Nephron progenitor cell (in vitro differentiated cells): ENCODE measurements at regions not wholly inside any gene's neighbourhood (a gene's known extent, or its start where the extent isn't known, plus 50 kb on each side); places are given as distances from the start of the nearest gene placed in this dataset.

Experiments
- DNase-seq: peaks from one replicate; pipeline ENCODE4 v3.0.0; 2021
- H3K27ac Mint-ChIP-seq: 2 replicates; pipeline ENCODE4 v1.8.0; 2021; ENCODE audit warnings: mild to moderate bottlenecking, moderate library complexity, mixed read lengths
- H3K27me3 Mint-ChIP-seq: 2 replicates; pipeline ENCODE4 v1.8.0; 2021; ENCODE audit warnings: mild to moderate bottlenecking, low read depth, mixed read lengths; ENCODE audit not compliant: poor library complexity
- H3K36me3 Mint-ChIP-seq: 2 replicates; pipeline ENCODE4 v1.8.0; 2021; ENCODE audit warnings: low read depth, mixed read lengths
- H3K4me1 Mint-ChIP-seq: 2 replicates; pipeline ENCODE4 v1.8.0; 2021; ENCODE audit warnings: mixed read lengths
- H3K4me3 Mint-ChIP-seq: 2 replicates; pipeline ENCODE4 v1.8.0; 2021; ENCODE audit warnings: mild to moderate bottlenecking, moderate library complexity, mixed read lengths
- H3K9me3 Mint-ChIP-seq: 2 replicates; pipeline ENCODE4 v1.8.0; 2021; ENCODE audit warnings: mild to moderate bottlenecking, moderate library complexity, mixed read lengths
- TF ChIP-seq, protein P1 (sequence below): fragments of 200-600 bp; sonication (generic); IDR thresholded peaks from 2 replicates; pipeline ENCODE4 v1.5.0; 2021; ENCODE audit warnings: antibody characterized with exemption

DNA sequence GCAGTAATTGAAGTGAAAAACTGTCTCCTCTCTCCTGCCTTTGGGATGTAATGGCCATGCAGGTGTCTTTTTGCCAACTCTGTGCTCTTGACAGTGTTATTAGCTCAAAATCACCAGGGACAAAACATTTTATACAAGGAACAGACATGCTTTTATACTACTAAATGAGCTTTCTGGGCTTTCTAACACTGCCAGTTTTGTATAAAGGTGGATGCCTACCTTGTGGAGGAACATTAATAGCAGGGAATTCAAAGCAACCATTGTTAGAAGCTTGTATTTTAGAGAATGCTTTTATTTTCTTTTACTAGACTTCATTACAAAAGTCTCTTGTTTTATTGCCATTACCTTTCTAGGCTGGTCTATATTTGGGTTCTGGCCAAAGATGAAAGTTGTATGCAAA is 54.7 kb upstream of the ARSJ start:
- no peak for DNase-seq
- no peak overlapping the region for H3K4me3 Mint-ChIP-seq
- TF ChIP-seq, protein P1, sequence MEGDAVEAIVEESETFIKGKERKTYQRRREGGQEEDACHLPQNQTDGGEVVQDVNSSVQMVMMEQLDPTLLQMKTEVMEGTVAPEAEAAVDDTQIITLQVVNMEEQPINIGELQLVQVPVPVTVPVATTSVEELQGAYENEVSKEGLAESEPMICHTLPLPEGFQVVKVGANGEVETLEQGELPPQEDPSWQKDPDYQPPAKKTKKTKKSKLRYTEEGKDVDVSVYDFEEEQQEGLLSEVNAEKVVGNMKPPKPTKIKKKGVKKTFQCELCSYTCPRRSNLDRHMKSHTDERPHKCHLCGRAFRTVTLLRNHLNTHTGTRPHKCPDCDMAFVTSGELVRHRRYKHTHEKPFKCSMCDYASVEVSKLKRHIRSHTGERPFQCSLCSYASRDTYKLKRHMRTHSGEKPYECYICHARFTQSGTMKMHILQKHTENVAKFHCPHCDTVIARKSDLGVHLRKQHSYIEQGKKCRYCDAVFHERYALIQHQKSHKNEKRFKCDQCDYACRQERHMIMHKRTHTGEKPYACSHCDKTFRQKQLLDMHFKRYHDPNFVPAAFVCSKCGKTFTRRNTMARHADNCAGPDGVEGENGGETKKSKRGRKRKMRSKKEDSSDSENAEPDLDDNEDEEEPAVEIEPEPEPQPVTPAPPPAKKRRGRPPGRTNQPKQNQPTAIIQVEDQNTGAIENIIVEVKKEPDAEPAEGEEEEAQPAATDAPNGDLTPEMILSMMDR: no peak
- no peak overlapping the region for H3K27ac Mint-ChIP-seq
- H3K27me3 Mint-ChIP-seq: no peaks in the 10 kb centered on the region
- no peaks in the 10 kb centered on the region for H3K9me3 Mint-ChIP-seq
- peaks cover 4% of the 10 kb centered on the region for H3K4me1 Mint-ChIP-seq
- H3K36me3 Mint-ChIP-seq: no peaks in the 10 kb centered on the region

DNA sequence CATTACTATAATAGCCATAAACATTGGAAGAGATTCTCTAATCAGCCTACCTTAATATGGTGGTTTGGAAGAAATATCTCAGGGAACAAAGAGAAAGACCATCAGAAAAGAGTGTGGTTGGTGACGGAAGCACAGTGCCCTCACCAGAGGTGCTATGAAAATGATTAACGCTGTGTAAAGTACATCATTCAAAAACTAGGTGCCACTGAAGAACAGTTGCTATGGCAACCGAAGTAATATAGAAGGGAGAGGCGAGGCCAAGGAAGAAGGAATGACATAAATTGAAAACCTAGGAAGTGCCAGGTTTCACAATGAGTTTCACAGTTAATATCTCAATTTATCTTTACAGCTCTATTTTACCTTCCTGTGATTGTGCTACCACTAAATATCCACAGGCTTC is 57.0 kb upstream of the ARSJ start:
- H3K27ac Mint-ChIP-seq: no peak overlapping the region
- no peaks in the 10 kb centered on the region for H3K9me3 Mint-ChIP-seq
- no peak for DNase-seq
- no peaks in the 10 kb centered on the region for H3K27me3 Mint-ChIP-seq
- no peaks in the 10 kb centered on the region for H3K36me3 Mint-ChIP-seq
- TF ChIP-seq, protein P1: no peak
- peaks cover 4% of the 10 kb centered on the region for H3K4me1 Mint-ChIP-seq
- no peak overlapping the region for H3K4me3 Mint-ChIP-seq

DNA sequence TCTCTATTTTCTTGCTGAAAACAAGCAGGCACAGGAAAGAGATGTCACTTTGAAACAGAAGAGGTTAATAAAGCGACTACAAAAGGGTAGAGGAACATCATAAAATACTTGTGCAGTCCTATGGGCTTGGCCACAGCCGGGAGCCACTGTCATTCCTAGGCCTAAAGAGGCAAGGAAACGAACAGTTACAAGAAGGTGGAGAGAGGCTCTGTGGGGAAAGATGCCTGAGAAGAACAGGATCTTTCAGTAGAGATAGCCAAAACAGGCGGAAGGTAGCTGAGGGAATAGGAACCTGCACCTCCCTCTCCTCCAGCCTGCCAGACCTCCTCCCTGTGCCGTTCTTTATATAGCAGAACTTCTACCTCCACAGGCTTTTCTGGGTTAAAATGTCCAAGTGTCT is 57.4 kb upstream of the ARSJ start:
- TF ChIP-seq, protein P1: no peak
- H3K27ac Mint-ChIP-seq: no peak overlapping the region
- DNase-seq: no peak
- peaks cover 4% of the 10 kb centered on the region for H3K4me1 Mint-ChIP-seq
- no peaks in the 10 kb centered on the region for H3K9me3 Mint-ChIP-seq
- no peaks in the 10 kb centered on the region for H3K27me3 Mint-ChIP-seq
- H3K36me3 Mint-ChIP-seq: no peaks in the 10 kb centered on the region
- H3K4me3 Mint-ChIP-seq: no peak overlapping the region

DNA sequence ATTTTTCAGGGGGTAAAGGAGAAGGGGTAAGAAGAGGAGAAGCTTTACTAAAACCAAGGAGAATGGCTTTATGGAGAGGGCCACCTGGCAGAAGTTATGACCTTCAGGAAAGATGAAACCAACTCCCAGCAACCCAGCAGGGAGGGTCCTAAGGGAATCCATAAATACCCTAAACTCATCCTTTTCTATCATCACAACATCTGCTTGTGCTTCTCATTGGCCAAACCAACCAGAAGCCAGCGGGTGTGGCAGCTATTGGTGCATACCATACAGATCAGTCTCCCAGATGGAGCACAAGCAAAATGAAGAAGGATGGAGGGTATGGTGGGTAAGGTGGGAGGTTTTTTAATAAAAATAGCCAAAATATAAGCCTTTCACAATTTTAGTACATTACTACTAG is 58.5 kb upstream of the ARSJ start:
- TF ChIP-seq, protein P1: no peak
- no peaks in the 10 kb centered on the region for H3K36me3 Mint-ChIP-seq
- H3K4me1 Mint-ChIP-seq: peaks cover 4% of the 10 kb centered on the region
- H3K27ac Mint-ChIP-seq: no peak overlapping the region
- H3K27me3 Mint-ChIP-seq: no peaks in the 10 kb centered on the region
- DNase-seq: no peak
- no peaks in the 10 kb centered on the region for H3K9me3 Mint-ChIP-seq
- no peak overlapping the region for H3K4me3 Mint-ChIP-seq

DNA sequence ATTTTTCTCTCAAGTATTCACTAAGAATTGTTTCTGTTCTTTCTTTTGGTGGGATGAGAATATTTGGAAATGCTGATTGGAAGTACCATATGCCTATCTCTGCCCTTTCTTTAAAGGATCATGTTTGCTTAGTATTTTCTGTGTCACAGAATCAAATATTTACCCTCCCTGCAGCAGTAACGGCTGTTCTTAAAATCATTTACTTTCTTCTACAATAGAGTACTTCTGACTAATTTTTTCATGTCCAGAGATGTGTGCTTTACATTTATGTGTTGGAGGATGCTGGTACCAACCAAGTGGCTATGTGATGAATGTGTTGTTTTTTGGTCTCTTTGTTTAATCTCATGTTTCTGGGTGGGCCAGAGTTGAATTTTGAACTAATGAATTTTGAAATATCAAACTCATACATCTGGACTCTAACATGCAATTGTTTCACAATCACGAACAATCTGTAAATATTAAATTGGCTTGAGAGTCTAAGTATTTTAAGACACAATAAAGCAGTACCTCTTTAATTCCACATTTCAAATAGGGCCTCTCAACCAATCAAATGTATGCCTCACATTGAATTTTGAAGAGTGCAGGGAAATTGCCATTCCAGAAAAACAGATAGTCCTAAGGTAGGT is 59.4 kb upstream of the ARSJ start:
- Mint-ChIP-seq H3K4me3 (no peak overlapping the region), H3K27me3 (no peaks in the 10 kb centered on the region), H3K27ac (no peak overlapping the region), H3K36me3 (no peaks in the 10 kb centered on the region), H3K9me3 (no peaks in the 10 kb centered on the region), H3K4me1 (peaks cover 4% of the 10 kb centered on the region)
- TF ChIP-seq, protein P1: no peak
- no peak for DNase-seq

DNA sequence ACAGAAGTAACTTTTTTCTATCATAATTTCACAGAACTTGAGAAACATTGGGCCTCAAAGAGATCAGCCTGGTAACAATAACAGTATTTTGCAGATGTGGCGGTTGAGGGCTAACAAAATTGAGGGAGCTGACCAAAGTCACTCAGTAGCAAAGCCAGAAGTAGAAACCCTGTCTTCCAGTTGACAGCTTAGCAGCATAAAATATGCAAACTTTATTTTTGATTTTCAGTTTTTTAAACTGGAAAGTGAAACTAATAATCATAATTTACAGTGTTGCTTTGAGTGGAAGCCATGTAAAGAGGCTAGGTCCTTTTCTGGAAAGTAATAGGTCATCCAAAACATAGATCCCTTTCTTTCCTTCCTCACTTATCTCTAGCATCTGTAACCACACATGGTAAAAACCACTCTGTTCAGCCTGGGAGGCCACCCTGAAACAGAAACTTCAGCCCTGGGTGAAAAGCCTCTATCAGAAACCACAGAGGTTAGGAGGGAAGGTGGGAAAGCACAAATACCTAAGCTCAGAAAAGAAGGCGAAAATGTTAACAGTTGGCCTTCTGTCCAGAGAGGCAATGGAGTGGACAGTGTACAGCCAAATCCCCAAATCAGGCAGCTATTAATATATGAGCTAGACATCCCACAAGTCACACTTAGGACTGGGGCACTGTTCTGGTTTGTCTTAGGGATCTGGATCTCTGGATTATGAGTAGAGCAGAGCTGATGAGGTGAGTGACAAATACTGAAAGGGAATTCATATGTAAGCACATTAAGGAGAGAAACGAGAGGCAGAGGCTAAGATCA is 61.1 kb upstream of the ARSJ start:
- Mint-ChIP-seq H3K27ac (no peak overlapping the region), H3K36me3 (no peaks in the 10 kb centered on the region), H3K9me3 (no peaks in the 10 kb centered on the region), H3K4me3 (no peak overlapping the region), H3K27me3 (no peaks in the 10 kb centered on the region), H3K4me1 (peaks cover 4% of the 10 kb centered on the region)
- TF ChIP-seq, protein P1: no peak
- no peak for DNase-seq
